Adrenal gland (tissue), 9 donors: ENCODE measurements at regions not wholly inside any gene's neighbourhood (a gene's known extent, or its start where the extent isn't known, plus 50 kb on each side); places are given as distances from the start of the nearest gene placed in this dataset.

ENCODE experiments used
- DNase-seq, 7 donors: peaks; one replicate each; pipeline ENCODE4 v3.0.0-alpha.2; 2019 to 2020
- H3K27ac ChIP-seq, 5 donors: fragments of 200-600 bp; sonication (generic) in 4 of 5; 1 replicate in 3 of 5; 2 replicates in 2 of 5; pipeline versions ENCODE4 v1.5.1 to v1.8.0; 2016 to 2020; ENCODE audit warnings: mild to moderate bottlenecking in 1 of 5
- H3K27me3 ChIP-seq: fragments of 200-600 bp; 2 replicates; pipeline ENCODE4 v1.8.0; 2021
- H3K36me3 ChIP-seq, 2 donors: fragments of 200-600 bp; replicated peaks in 1 of 2; 1 replicate in 1 of 2; 2 replicates in 1 of 2; pipeline versions ENCODE4 v1.5.1 to v1.8.0; 2018 to 2022
- H3K4me1 ChIP-seq, 2 donors: fragments of 200-600 bp; replicated peaks in 1 of 2; 1 replicate in 1 of 2; 2 replicates in 1 of 2; pipeline versions ENCODE4 v1.5.1 to v1.8.0; 2018 to 2021
- H3K4me3 ChIP-seq, 4 donors: fragments of 200-600 bp; sonication (generic) in 3 of 4; one replicate each; pipeline ENCODE4 v1.5.1; 2016 to 2018
- H3K9me3 ChIP-seq, 3 donors: fragments of 200-600 bp; sonication (generic) in 1 of 3; replicated peaks in 1 of 3; 1 replicate in 2 of 3; 2 replicates in 1 of 3; pipeline versions ENCODE4 v1.5.1 to v1.8.0; 2016 to 2021
- CTCF ChIP-seq, 6 experiments: fragments of 450-650 bp in 4 of 6; fragments of 200-600 bp in 2 of 6; sonication (generic) in 1 of 6; IDR thresholded peaks; 1 replicate in 5 of 6; 2 replicates in 1 of 6; pipeline versions ENCODE4 v1.5.1 to v1.8.0; 2016 to 2021; ENCODE audit warnings: antibody characterized with exemption in 6 of 6, mild to moderate bottlenecking in 2 of 6, moderate library complexity in 1 of 6
- POLR2A ChIP-seq, 2 donors: fragments of 450-650 bp; IDR thresholded peaks; one replicate each; pipeline ENCODE4 v1.6.1; 2017; ENCODE audit warnings: antibody characterized with exemption in 2 of 2, mild to moderate bottlenecking in 2 of 2, moderate library complexity in 1 of 2
- WGBS, 4 donors: extraction: QIAGEN DNeasy Blood & Tissue Kit in 2 of 4; methylation state at CpG; one replicate each; pipeline versions ENCODE4 v1.1.5 to v1.1.7; 2013 to 2017; 5-methylcytosine and 5-hydroxymethylcytosine counted together
- intact Hi-C, 2 donors: fragments of 100-400 bp; cut with DNase I; formaldehyde crosslinking; loops; one replicate each; pipeline versions ENCODE4 v1.14.1 to v1.15.0; 2022 to 2023
- donor health status: healthy with polysubstance abuse.
- donor health status: Bipolar disorder and iron deficiency.
- donor health status: DM: yes; HTN: yes; CAD: no.
- donor health status: DM: no; HTN: no; CAD: no.
- donor health status: DM: no; HTN: no; CAD: no.

DNA sequence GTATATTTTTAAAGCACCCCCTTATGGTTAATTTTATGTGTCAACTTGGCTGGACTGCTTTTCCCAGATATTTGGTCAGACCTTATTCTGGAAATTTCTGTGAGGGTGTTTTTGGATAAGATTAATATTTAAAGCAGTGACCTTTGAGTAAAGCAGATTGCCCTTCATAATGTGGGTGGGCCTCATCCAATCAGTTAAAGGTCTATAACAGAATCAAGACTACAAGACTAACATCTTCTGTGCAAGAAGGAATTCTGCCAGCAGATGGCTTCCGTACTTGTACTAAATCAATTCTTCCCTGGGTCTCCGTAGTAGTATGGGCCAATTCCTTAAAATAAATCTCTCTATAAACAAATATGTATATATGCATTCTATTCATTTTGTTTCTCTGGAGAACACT, 257.6 kb downstream of the ETNK1 start:
- Histone ChIP-seq H3K36me3 (no peaks in the 10 kb centered on the region), H3K9me3 (no peaks in the 10 kb centered on the region), H3K27ac (no peak overlapping the region), H3K27me3 (no peaks in the 10 kb centered on the region), H3K4me3 (no peak overlapping the region), H3K4me1 (no peaks in the 10 kb centered on the region)
- DNase-seq = no peak
- 62 to 80% (median 78%) methylated on average over 2 of the region's 2 CpGs for WGBS, 4 donors
- intact Hi-C loops = no loop called here
- TF ChIP-seq CTCF (IDR thresholded peaks at IDR 0.05) (no peak), POLR2A (IDR thresholded peaks at IDR 0.05) (no peak)

DNA sequence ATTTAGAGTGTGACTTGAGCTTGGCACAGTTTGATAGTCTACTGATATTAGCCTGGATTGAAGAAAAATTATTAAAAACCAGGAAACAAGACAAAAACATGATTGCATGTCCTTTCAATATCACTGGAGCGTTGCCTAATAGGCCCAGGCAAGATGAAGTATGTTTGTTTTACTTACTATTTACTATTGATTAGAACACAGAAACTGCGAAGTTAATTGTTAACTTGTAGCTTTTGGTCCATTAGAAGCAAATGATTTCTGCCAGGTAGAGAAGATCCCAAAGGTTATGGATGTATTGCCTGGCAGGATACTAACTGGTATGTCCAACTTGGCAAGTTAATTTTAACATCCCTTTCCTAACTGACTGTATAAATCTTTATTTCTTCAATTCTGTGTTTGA, 268.9 kb downstream of the ETNK1 start:
- H3K4me1 ChIP-seq = no peaks in the 10 kb centered on the region

DNA sequence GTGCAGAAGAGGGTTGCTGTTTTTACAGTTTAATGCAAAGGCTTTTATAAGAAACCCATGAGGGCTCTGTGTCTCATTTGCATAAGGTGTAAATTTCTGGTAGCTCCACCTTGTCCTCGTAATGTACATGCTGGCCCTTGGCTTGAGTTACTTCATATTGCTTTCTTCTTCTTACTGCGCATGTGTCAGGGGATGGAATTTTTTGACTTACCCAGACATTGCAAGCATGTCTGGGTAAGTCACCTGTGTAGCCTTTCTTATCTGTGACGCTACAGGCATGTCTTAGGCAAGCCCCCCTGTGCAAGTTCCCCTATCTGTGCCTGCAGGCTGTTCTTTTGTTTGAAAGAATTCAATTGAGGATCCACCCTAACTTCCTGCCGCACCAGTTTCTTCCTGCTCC, 274.2 kb downstream of the ETNK1 start:
- no peak for DNase-seq
- no peak overlapping the region for H3K27ac ChIP-seq
- H3K4me3 ChIP-seq = no peak overlapping the region
- no peaks in the 10 kb centered on the region for H3K27me3 ChIP-seq
- TF ChIP-seq POLR2A (IDR thresholded peaks at IDR 0.05) = no peak
- no peak for TF ChIP-seq CTCF (IDR thresholded peaks at IDR 0.05)
- intact Hi-C loops = no loop called here
- H3K9me3 ChIP-seq = no peaks in the 10 kb centered on the region
- H3K36me3 ChIP-seq = no peaks in the 10 kb centered on the region
- H3K4me1 ChIP-seq = no peaks in the 10 kb centered on the region
- WGBS, 4 donors = 71 to 82% (median 76%) methylated on average over 4 of the region's 4 CpGs

More for the DNA sequence above, 268.9 kb downstream of the ETNK1 start:
- TF ChIP-seq CTCF (IDR thresholded peaks at IDR 0.05) = no peak
- intact Hi-C loops = no loop called here
- H3K36me3 ChIP-seq = no peaks in the 10 kb centered on the region
- H3K9me3 ChIP-seq = no peaks in the 10 kb centered on the region
- no peak overlapping the region for H3K27ac ChIP-seq
- 48 to 82% (median 52%) methylated on average over 2 of the region's 2 CpGs for WGBS, 4 donors
- no peaks in the 10 kb centered on the region for H3K27me3 ChIP-seq
- DNase-seq = no peak
- H3K4me3 ChIP-seq = no peak overlapping the region

- no peaks in the 10 kb centered on the region for H3K36me3 ChIP-seq
- intact Hi-C loops = no loop called here
- H3K4me3 ChIP-seq = no peak overlapping the region
- DNase-seq = no peak
- no peaks in the 10 kb centered on the region for H3K27me3 ChIP-seq
- no peaks in the 10 kb centered on the region for H3K4me1 ChIP-seq
- H3K27ac ChIP-seq = no peak overlapping the region
- H3K9me3 ChIP-seq = no peaks in the 10 kb centered on the region
- TF ChIP-seq CTCF (IDR thresholded peaks at IDR 0.05) (no peak), POLR2A (IDR thresholded peaks at IDR 0.05) (no peak)
Observed at GRCh38 chr12:22900401-22900800, 275.4 kb downstream of the ETNK1 start.
